NCI-H2107 treated with DMSO at 0.1 percent for 48 hours (cell line): ENCODE measurements at regions not wholly inside any gene's neighbourhood (a gene's known extent, or its start where the extent isn't known, plus 50 kb on each side); places are given as distances from the start of the nearest gene placed in this dataset.

Experiments
- DNase-seq: peaks from one replicate; lab custom pipeline; 2025; ENCODE audit not compliant: unreplicated experiment; lab: John Stamatoyannopoulos, UW

DNA sequence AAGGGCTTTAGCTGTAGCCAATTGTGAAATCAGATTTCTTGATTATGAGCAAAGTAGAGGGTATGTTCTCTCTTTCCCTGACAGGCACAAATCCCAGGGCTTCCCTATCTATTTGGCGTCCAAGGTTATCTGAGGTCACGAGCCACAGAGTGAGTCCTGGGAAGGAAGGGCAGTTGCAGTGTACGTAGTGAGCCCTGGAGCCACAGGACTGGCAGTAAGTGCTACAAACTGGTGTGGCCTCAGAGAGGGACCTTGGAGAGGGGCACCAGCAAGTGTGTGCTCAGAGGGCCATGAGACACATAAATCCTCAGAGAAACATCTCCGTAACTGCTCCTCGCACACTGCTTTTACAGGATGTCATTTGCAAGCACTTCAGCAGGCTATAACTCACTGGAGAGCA lies 115.5 kb upstream of the SH3BP4 start:
- no peak for DNase-seq

DNA sequence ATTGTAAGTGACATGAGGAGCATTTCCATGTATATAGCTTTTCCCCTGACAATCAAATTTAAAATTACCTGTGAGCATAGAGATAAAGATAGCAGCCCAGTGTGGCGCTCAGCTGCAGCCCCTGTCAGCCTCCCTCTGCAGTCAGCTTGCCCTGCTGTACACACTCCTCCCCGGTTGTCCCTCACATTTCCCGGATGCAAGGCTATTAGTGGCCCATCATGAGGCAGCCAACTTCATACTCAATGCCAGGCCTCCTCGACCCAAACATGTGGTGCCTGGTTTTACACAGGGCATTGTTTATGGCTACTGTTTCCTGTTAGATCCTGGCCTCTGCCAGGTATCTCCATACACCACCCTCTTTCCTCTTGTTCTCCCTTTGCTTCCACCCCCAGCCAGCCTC lies 116.1 kb upstream of the SH3BP4 start:
- DNase-seq = no peak

DNA sequence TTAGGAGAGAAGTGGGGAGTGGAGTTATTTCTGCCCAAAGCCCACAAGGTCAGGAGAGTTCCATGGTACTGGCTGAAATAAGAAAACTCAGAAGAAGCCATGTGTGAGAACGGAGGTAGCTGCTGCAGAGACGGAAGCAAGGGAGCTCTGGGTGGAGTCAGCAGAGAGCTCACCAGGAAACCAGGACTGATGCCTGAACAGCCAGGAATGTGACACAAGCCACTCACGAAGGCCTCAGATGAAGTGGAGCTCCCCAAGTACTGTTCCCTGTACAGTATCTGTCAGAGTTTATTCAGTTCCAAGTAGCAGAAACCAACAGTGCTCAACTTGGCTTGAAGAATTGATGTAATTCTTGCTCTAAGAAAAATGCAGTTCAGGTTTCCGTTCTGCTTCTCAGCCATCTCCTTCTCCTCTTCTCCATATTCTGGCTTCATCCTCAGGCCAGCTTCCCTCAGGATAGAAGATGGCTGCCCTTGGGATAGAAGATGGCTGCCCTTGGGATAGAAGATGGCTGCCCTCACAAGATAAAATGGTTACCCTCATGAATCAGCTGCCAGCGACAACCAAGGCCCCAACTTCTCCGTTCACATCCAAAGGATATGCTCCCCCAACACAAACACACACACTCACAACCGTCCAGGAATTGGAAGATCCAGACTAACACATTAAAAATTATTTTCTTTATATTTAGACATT lies 117.4 kb upstream of the SH3BP4 start:
- no peak for DNase-seq

DNA sequence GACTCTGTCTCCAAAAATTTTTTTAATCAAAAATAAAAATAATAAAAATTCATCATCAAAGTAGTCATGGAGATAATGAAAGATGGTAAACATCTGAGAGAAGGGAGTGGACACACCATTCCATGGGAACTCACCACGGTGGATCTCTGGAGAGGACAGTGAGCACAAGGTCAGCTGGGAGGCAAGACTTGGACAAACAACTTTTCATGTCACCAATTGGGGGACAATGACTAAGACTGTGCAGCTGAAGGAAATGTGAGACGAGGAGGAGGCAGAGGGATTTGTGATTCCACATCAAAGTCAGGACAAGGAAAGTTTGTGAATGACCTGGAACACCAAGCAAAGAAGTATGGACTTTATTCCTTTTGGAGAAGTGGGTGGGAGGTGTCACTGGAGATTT lies 121.0 kb upstream of the SH3BP4 start:
- DNase-seq = no peak

DNA sequence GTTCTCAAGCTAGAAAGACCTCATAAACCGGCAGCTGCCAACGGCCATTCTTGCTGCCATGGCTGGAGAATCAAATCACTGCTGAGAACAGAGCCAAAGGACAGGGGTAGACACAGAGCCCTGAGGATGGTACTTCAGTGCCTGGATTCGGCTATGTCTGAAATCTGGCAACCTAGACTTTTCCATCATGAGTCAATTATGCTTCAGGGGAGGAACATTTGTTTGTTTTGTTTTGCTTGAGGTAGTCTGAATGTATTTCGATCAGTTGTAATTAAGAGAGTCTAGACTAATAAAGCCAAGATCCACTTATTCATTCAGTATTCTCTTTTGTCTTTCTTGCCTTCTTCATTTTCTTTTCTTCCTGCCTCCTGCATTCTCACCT lies 122.8 kb upstream of the SH3BP4 start:
- no peak for DNase-seq

DNA sequence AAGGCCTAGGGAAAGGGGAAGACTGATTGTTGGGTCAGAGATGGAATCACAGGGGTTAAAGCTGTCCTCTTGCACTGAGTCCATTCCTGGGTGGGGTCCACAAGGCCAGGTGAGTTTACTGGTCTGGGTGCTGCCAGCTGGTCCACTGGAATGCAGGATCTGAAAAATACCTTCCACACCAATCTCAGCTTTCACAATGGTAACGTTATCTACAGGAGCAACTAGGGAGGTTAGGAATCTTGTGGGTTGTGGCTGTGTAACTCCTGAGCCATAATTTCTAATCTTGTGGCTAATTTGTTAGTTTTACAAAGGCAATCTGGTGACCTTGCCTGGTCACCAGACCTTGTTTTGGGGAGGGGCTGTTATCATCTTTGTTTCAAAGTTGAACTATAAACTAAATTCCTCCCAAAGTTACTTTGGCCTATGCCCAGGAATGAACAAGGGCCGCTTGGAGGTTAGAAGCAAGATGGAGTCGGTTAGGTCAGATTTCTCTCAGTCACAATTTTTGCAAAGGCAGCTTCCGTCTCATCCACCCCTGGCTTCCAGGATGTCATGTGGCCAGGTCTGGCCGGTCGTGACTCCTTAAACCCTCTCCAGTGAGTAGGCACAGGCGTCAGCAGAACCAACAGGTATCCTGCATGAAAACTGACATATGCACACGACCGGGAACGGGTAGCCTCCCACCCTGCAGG lies 123.3 kb upstream of the SH3BP4 start:
- no peak for DNase-seq

DNA sequence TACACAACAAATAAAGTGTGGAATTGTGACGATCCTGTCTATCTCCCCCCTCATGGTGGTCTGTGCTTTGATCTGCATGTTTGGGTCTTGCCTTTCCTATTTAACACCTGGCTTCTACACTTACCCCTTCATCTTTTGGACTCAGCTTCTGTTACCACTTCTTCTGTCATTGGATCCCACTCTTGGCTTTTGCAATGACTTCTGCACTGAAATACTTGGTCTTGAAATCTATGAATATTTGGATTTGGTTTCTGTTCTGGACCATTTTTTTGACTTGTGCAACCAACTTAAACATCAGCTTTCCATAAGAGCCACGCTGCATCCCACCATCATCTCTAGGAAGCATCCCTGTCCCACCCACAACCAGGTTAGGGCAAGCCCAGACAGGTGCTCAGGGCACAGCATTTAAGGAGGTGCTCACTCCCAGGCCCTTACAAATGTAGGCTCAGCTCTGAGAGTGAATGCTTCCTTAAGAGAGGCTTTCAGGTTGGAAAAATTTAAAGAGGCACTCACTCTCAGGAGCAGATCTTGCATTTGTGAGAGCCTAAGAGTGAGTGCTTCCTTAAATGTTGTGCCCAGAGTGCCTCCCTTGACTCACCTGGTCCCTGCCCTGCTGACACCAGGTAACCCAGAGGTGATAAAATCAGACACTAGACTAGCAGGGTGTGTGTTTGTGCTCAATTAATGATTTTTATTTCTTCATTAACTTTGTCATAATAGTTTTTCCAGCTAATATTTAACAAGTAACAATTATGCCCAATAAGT lies 124.5 kb upstream of the SH3BP4 start:
- peak; percentile 42 for DNase-seq

DNA sequence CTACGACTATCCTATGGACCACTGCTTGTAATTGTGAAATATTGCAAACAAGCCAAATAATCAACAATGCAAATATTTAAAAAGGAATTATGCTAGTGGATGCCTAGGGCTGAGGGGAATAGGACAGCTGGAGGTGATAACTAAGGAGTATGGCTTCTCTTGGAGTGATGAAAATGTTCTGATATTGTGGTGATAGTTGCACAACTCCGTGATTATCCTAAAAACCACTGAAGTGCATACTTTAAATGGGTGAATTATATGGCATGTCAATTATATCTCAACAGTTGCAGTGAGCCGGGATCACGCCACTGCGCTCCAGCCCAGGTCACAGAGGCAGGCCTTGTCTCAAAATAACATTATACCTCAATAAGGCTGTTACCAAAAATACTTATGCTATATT lies 125.1 kb upstream of the SH3BP4 start:
- DNase-seq = peak; percentile 40

DNA sequence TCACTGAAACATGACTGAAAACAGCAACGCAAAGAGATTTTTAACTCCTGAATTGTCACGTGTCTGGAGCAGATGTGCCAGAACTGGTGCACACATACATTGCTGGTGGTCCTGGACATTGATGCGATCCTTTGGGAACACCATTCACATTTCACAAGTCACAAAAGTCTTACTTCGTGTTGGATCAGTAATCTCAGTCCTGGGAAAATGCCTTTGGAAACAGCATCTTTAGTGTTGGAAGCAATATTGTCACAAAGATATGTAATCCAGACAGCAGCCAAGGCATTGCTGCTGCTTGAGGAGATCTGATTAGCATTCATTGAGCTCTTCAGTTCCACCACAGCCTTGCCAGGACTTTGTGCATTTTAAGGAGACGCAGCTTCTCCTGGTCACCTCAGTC lies 126.2 kb upstream of the SH3BP4 start:
- no peak for DNase-seq

DNA sequence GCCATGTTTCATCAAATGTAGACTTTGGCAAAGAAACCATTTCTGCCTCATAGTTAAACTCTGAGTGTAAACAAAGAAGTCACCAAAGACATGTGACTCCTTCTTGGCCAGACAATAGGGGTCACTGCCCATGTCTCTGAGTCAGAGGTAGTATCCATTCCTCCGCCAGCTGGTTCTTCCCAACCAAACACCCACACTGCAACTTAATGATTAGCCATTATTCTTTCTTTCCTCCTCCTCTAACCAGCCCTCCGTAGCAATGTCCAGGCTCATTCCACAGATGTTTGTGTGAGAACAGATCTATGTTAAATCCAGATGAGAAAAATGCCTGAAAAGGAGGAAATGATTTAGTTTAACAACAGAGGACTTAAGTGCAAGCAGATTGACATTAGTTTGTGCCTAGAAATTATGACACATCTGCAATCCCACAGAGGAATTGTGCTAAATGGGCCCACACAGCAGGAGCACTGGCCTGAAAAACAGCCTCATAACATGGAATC lies 127.9 kb upstream of the SH3BP4 start:
- no peak for DNase-seq

DNA sequence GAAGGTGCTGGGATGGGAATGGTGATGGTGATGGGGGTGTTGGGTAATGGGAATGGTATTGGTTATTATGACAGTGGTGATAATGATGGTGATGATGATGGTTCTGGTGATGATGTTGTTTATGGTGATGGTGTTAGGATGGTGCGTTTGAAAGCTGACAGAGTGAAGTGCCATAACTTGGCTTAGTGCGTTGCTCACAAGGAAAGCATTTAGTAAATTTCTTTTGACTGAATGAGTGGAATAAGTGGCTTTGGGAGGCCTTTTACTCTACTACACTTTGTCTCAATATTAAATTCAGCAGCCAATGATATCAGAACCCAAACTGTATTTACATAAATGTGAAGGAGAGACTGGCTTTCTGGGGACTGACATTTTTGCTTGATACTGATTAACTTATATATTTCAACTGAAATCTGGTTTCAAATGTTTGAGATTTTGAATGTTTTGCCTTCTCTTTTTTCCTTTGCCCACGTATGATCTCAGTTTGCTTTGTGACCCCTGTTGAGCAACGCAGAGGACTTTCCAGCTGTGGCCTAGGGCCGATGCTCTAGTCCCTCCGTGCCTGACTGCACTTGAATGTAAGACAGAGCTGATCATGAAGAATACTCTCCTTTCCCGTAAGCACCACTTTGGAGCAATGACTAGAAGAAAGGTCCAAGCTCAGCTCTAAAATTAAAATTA lies 128.5 kb upstream of the SH3BP4 start:
- DNase-seq = no peak

DNA sequence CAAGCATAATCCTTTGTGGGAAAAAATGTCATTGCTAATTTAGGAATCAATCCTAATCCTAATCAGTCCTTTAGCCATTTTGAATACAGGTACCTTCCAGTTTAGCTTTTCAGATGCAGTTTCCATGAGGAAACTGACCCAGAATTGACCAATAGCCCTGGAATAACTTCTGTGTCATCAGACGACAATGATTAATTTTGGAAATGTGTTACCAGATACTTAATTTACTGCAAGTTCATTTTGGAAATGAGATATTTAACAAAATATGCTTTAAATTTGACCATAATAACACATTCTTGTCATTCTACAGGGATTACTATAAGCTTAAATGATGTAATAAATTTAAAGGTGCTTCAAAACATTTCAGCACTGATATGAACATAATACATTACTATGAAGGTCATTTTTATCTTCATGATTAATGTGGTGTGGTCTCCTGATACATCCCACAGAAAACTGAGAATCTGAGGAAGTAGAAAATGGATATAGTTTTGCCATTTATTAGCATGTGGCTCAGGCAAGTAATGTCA lies 129.8 kb upstream of the SH3BP4 start:
- no peak for DNase-seq

DNA sequence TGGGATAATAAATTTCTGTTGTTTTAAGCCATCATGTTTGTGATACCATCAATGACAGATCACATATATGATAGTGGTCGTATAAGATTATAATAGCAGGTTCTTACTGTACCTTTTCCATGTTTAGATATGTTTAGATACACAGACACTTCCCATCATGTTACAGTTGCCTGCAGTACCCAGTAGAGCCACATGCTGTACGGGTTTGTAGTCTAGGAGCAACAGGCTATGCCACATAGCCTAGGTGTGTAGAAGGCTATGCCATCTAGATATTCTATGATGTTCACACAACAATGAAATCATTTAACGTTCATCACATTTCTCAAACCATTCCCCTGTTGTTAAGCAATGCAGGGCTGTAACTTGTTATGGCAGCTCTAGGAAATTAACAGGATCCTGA lies 132.9 kb upstream of the SH3BP4 start:
- no peak for DNase-seq

DNA sequence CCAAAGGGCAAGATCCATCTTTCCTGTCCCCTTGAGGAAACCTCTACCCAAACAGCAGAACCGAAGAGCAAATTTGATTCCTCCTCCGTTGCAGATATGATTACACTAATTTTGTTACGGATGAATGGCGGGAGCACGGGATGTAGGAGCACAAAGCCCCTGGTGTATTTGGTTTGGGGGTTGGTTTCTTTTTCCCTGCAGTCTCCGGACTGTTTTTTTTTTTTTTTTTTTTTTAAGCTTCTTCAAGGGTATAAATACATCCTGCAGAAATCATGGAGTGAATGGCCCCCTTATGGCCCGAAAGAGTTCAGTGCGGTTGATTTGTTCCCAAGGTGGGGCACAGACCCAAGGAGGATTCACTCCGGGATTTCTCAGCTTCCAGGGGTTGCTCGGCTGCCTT lies 135.3 kb upstream of the SH3BP4 start:
- peak; percentile 17 for DNase-seq

DNA sequence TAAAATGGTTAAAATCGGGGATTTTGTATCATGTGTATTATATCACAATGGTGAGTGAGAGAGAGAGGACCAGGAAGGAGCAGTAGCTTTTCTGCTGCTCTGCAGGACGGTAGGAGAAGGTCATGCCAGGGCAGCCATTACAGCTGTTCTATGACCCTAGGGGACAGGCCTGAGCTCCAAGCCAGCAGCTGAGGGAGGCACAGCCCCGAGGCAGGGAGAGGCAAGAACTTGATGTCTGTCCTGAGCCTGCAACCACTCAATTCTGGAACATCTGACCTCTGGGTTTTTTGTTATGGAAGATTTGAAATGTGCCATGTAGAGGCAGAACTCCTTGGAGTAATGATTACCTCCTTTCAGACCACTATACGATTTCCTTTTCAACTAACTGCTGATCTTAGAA lies 135.8 kb upstream of the SH3BP4 start:
- no peak for DNase-seq

DNA sequence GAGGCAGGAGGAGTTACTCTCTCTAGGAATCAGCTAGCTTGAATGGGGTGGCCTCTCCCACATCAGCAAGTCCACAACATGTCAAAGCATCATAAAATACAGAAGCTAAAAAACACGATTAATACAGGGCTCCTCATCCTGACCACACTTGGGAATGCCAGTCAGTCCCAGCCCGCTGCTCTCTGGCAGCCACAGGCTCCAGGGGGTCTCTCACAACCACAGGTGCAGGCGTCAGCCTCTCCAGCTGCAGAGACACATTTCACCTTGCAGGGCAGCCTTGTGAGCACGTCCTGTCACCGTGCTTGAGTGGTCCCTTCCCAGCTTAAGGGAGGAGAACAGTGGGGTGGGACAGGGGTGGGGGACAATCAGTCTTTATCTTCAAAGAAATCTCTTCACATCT lies 137.4 kb upstream of the SH3BP4 start:
- peak; percentile 78 for DNase-seq

DNA sequence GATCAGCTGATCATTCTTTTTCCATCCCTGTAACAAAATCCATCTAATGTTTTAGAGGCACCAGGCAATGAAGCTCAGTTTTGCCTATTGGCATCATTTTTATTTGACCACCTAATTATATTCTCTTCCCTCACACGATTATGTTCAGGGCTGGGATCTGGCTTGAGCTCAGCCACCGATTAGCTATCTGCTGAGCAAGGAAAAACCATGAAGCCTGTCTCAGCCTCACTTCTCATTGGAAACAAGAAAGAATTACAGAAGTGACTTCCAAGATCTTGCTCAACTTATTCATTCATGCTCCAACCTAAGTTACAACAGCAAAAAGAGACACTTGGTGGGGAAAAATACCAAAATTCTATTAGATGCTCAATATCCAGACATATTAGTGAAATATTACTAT lies 139.0 kb upstream of the SH3BP4 start:
- DNase-seq = no peak

DNA sequence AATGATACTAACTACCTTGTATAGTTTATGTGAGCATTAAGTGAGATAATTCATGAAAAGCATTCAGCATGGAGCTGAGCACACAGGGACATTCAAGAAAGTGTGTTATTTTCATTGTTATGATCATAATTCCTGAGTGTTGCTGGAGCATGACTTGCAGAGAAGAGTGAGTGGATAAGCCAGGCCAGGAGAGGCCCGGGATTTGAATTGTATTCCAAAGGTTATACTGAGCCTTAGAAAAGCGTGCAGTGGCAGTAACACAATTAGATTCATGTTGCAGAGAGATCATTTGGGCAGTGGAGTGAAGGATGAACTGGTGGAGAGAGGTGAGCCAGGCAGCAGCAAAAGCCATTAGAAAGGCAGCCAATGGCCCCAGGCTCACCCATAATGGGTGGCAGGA lies 142.9 kb upstream of the SH3BP4 start:
- DNase-seq = no peak

DNA sequence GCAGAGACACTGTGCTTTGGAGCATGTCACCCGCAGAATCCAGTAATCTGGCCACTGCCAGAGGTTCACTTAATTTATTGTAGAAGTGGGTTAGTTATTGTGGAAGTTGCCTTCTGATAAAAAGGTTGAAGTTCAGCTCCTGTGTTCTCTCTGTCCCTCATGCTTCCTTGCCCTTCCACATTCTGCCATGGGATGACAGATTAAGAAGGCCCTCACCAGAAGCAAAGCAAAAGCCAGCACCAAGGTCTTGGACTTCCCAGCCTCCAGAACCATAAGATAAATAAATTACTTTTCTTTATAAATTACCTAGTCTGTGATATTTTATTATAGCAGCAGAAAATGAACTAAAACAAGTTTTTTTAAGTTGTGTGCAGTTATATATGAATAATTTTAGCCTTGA lies 145.0 kb upstream of the SH3BP4 start:
- no peak for DNase-seq

DNA sequence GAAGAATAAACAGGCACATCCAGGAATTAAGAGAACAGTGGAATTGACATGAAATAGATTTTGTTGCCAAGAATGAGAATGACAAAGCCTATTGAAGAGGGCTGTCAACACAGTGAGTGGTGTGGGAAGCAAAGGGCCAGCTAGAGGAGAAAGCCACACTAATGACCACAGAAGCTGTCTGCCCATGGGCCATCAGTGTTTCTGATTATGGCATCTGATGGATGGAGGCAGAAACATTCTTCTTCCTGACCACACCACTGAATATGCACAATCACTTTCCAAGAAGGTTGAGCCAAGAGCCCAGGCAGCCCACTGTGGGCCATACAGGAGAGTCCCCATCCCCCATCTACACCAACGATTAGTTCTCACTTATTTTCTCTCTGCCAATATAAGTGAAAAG lies 146.0 kb upstream of the SH3BP4 start:
- no peak for DNase-seq

DNA sequence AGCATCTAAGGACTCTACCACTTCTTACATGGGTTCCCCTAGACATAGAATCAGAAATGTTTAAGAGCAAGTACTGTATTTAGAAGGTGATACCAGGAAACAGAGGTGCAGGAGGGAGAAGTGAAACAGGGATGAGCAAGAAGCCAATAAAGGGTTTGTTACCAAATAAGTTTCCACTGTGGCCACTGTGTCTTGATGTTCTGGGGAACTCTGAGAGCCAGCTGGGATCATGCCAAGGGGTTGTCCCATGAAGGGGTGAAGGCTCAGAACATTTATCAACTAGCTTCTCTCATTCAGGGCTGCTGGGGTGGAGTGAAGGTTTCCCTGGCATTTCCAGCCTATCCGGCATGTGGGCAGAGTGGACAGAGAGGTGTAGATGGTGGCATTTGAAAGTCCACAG lies 147.1 kb upstream of the SH3BP4 start:
- no peak for DNase-seq
